ENCODE measurements at regions not wholly inside any gene's neighbourhood (a gene's known extent, or its start where the extent isn't known, plus 50 kb on each side); places are given as distances from the start of the nearest gene placed in this dataset.

DNA sequence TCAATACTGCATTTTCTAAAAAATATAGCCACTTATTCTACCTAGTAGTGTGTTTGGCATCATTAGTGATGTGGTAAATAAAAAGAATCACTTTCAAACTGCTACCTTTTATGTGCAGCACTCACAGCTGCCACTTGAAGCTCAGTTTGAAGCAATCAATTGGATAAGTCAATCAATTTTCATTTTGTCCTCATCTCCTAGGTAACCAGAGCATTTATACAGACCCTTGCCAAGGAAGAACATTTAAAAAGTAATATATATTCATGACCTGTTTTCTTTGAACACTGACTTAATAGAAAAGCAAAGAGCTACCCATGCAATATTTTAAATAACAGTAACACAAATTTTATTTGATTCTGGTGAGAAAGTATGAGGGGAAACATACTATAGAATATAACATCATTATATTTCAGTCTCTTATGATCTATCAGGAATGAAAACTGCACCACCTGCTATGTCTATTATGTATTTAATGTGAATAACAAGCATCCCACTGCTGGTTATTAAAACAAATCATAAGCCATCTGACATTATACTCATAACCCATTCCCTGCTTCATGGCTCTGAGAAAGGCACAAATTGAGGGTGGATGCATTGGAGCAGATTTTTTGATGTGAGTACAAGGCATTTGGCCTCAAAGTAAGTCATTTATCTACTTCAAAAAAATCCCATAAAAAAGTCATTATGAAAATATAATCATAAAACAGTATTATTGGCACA, 168.4 kb upstream of the C21orf91 start:
- FAIRE-seq: no peak
- no peak for DNase-seq (ENCODE audit: low spot score)

DNA sequence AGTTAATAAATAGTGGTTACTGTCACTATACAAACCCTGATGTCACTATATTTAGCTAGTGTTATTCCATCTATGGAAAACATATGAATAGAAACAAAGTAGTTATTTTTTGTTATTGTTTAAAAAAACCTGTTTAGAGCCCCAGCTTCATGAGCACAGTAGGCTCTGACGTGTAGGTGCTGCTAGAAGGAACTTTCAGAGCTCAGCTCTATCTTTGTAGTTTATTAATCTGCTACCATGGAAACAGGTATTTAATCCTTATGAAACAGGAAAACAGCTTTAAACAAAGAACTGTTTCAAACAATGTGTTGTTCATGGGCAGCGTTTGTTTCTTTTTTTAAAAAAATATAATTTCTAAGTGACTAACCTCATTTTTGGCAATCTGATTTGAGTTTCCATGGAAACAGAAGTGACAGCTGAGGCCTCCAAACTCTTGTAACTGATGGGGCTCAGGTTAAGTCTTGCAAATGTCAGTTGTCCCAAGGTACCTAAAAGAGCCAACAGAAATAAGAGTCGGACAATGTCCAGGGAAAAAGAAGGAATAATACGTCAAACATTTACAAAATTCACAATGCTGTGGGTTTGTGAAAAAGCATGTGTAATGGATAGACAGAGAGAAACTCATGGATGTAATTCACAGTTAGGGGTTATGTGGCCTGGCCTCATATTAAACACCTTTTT, 162.0 kb upstream of the C21orf91 start:
- DNase-seq (ENCODE audit: low spot score) (no peak), FAIRE-seq (no peak)

DNA sequence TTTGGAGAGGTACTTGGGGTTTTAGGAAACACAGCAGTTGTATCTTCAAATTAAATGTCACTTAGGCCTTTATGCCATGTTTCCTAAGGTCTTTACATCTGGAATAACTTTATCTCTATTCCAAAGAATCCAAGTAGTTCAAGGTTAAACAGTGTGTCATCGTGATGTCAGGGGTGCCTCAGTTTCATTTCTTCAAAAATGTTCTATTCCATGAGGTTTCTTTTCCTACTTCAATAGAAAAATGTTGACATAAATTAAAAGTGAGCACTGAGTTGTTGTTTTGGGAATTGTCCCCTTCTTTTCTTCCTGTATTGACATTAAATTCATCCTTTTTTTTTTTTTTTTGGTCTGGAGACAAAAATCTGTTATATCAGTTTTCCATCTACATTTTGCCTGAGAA, 160.6 kb upstream of the C21orf91 start:
- DNase-seq (ENCODE audit: low spot score) (no peak), FAIRE-seq (no peak)

DNA sequence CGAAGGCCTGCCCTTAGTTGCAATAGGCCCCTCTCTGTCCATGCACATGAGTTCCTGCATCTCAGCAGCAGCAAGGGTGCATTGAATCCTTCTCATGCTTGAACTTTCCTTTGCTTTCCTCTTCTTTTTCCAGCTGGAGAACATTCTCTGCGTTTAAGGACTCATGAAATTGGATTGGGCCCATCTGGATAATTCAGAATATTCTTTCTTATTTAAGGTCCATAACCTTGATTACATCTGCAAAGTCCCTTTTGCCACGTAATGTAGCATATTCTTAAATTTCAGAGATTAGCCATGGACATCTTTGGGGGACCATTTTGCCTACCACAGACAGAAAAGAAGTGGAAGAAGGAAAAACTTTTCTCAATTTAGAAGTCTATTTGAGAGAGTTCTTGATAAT, 159.7 kb upstream of the C21orf91 start:
- DNase-seq (ENCODE audit: low spot score): no peak
- no peak for FAIRE-seq

DNA sequence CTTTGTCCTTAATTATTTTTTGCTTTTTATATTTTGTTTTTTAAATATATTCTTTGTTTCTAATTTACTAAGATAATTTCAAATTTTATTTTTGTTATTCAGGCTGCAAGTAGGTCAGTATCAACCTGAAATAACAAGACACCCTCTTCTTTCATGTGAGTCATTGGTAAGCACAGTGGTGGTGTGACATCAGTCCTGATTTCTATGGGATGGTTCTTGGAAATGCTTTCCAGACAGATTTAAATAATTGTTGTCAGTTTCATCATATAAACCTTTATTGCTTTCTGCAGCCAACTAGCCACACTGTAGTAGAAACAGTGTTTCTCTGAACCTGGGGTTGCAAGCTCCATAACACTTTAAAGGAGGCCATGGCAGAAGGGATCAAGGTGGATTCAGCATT, 157.5 kb upstream of the C21orf91 start:
- DNase-seq (ENCODE audit: low spot score): no peak
- no peak for FAIRE-seq

DNA sequence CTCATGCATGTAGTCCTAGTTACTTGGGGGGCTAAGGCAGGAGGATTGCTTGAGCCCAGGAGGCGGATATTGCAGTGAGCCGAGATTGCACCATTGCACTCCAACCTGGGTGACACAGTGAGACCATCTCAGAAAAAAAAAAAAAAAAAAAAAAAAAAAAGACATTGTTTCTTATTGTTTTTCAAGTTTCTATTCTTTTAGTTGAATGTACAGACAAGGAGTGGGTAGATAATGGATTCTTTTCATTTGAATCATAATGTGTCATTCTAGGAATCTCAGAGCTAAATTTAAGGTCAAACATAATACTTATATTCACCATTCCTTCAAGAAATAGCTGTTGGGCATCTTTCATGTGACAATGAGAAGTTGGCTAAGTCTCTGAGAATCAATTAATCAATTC, 157.0 kb upstream of the C21orf91 start:
- no peak for DNase-seq (ENCODE audit: low spot score)
- no peak for FAIRE-seq

DNA sequence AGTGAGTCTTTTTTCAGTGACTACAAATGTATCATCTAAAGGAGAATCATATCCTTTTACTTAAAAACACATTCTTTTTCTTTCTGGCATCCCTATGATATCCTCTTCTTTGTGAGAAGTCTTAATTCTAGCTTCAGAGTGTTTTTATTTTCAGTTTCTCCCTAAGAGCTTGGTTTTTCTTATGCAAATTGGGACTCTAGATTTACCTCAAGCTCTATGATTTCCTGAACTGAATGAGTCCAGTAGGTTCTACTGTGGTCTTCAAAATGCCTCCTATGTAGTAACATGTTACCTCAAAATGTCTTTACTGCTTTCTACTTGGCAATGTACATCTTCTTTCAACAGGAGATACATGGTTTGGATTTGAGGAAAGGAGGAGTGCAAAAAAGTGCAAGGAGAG, 148.2 kb upstream of the C21orf91 start:
- no peak for FAIRE-seq

DNA sequence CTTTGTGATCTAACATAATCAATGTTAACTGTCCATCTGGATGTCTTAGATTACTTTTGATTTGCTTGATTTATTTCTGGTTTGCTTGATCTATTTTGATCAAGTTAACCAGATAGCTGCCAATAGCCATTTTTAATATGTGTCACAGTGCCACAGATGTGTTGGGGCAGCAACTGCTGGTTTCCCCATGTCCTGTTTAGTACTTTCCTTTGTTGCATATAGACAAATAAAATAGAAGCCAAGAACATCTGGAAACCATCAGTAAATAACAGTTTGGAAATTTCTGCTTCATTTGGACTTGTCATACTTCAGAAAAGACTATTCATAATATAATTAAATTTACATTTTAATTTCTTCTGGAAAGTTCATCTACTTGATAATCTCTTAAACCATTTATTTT, 145.6 kb upstream of the C21orf91 start:
- FAIRE-seq: no peak
- no peak for DNase-seq (ENCODE audit: low spot score)

More for the DNA sequence above, 148.2 kb upstream of the C21orf91 start:
- no peak for DNase-seq (ENCODE audit: low spot score)

DNA sequence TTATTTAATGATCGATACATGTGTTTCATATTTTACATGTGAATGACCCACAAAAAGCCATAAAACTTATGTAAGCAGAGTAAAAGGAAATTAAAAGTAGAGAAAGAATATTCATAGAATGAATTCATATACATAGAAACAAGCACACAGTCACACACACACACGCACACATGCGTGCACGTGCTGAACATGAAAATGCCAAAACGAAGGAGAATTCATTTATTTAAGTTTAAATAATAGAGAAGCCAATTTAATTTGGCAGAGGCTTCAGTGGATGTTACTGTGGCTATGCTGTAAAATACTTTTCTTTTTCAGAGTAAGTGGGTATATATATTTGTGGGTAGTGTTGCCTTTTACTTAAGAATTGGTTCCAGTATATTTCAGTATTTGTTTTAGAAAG, 145.0 kb upstream of the C21orf91 start:
- FAIRE-seq: no peak
- no peak for DNase-seq (ENCODE audit: low spot score)

DNA sequence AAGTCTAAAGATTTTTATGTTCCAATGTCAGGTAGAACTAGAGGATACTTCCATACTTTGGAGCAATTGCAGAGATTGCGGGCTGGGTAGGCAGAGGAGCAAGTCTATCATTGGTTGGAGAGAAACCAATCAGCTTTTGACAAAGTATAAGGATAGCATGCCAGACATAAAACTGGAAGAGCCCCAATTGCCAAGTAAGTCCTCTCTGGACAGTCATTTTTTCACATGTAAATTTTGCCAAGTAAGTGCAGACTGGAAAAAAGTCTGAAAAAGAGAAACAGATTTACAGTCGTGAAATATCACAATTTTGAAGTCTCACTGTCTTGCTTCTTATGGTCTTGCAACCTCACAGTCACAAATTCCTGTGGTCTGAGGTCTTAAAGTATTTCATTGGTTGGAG, 131.4 kb upstream of the C21orf91 start:
- FAIRE-seq (no peak), DNase-seq (ENCODE audit: low spot score) (no peak)

DNA sequence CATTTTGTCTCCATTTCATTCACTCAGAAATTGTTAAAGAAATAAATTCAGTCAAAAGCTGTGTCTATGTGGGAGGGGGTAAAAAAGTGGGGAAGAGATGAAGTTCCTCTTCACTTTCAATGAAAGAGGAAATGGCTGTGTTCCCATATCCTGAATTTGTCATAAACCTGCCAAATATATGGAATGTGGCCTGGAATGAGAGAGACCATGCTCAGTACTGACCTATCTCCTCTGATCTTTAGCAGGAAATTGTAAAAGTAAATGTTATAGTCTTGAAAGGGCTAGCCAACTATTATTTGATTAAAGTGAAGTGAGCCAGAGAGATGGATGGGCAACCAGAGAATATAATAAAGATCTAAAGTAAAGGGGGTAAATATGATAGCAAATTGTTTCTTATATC, 130.3 kb upstream of the C21orf91 start:
- FAIRE-seq (no peak), DNase-seq (ENCODE audit: low spot score) (no peak)

DNA sequence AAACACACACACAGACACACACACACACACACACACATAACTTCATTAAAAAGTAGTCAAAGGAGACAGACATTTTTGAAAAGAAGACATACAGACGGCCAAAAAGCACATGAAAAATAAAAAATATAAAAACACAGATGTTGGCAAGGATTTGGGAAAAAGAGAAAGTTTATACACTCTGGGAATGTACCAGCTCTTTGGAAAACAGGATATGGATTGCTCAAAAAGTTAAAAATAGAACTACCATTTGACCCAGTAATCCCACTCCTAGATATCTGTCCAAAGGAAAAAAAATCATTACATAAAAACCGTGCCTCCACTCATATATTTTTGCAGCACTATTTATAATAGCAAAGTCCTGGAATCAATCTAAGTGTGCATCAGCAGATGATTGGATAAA, 128.4 kb upstream of the C21orf91 start:
- no peak for FAIRE-seq
- DNase-seq (ENCODE audit: low spot score): no peak

DNA sequence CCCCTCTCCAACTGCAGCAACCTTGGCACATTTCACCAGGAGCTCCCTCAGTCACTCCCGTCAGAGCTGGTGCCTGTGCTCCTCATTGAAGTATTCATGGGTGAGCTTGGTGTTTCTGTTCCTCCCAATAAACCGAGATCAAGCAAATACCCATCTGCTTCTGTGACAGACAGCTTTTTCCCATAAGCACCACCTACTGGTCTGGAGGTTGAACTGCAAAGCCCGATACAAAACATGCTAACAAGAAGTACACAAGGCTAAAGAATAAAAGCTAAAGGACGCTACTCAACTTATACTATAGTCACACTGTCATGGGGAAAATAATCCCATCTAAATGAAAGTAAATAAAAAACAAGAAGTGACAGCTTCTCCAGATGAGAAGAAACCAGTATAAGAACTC, 111.9 kb upstream of the C21orf91 start:
- FAIRE-seq: no peak
- no peak for DNase-seq (ENCODE audit: low spot score)

DNA sequence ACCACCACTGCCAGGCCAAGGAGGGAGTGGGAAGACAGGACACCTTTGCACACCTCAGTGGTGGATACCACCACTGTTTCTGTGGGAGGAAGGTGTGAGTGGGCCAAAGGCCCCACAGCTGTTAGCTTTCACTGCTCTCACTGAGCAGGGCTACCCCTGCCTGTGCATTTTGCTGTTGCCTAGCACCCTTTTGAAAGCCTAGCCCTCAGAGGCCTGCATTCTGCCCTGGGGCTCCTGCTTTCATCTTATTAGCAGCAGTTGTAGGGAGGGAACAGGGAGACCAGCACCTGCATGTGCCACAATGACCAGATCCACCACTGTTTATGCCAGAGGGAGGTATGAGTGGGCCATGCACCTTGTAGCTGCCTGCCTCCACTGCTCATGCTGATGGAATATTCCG, 110.9 kb upstream of the C21orf91 start:
- DNase-seq (ENCODE audit: low spot score): no peak
- no peak for FAIRE-seq

DNA sequence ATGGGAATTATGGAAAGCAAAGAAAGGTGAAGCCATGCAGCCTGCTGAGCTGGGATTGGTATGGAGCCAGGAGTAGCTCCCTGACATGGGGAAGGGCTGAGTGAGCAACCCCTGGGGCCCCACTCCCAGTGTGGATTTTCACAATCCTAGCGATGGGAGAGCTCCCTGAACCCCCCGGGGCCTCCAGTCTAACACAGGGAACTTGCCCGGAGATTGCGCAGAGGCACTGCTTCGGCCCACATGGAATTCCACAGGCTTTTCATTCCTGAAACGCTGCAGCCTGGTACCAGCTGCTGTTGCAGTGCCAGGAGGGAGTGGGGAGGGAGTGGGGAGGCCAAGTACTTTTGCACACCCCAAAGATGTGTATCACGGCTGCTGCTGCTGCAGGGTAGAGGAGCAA, 110.4 kb upstream of the C21orf91 start:
- FAIRE-seq (no peak), DNase-seq (ENCODE audit: low spot score) (no peak)

DNA sequence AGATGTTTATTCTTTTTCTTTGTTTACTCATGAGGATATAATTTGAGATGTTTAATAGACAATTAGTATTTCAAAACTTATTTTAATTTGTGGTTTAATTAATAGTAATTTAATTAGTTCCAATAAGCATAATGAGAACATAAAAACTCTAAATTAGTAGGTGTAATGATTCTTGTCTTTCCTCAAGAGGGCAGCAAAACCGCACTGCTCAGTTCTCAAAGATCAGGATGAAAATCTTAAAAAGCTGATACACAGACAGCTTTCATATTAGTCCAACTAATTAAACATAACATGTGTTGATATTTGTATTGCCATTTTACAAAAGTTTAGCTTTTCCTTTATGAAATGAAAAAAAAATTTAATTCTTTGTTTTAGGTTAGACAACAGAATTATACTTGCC, 106.7 kb upstream of the C21orf91 start:
- FAIRE-seq: peak; percentile 62
- no peak for DNase-seq (ENCODE audit: low spot score)

DNA sequence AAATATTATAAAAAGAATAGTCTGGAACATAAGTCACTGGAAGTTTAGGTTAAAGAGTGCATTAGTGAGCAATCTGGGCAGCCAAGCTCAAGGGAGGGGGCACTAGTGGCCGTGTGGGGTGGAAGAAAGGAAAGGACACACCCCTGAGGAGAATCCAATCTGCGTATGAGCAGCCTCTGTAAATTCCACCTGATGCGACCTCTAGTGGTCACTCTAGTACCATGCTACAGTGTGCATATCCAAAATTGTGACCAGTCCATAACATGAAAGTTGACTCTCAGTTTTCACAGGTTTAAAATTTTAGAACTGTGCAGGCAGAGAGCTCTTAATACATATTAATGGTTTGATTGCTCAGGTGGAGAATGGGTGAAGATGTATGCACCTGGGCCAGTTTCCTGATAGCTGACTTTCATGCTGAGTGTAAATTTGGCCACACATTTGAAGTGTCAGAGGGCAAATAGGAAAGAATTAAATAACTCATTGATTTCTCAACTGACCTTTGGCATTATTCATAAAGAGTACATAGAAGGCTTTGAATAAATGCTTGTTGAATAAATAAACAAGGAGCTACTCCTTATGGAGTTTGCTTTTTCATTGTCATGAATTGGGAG, 105.9 kb upstream of the C21orf91 start:
- DNase-seq (ENCODE audit: low spot score): peak; percentile 52
- FAIRE-seq: peak; percentile 52

DNA sequence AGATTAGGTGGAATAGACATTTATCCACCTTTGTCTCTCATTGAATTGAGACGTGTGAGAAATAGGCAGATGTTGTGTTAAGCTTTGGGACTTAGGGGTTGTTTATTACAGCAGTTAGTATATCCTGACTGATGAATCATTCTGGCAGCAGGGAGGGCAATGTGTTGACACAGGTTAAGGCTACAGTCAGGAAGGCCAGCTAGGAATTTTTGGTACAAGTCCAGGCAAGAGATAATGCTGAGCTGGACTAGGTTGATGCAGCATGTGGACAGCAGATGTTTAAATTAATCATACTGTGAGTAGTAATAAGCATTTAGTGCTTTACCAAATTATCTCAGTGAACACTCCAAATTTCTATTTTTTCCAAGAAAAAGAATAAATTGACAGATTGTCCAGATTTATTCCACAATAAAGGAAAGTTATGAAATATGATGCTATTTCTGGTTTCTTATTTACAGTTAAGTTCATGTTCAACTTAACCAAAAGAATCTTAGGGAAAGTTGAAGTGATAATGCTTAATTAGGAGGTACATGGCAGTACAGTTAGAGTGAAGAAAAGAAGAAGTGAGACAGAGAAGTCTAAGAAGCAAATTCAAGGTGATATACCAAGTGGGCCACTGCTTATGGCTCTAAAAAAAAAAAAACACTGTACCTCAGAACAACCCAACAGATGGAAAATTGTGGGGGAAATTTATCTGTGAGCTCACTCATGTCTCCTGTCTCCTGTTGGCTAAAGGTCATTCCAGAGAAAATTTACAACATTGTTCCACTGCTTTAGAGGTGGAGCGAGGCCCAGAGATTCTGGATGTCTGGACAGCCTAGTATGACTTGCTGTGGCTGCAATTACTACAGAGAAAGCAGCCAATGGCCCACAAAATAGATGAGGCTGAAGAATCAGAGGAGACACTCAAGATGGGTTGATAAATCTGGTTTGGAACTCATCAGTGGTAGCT, 102.7 kb upstream of the C21orf91 start:
- FAIRE-seq (no peak), DNase-seq (ENCODE audit: low spot score) (no peak)

DNA sequence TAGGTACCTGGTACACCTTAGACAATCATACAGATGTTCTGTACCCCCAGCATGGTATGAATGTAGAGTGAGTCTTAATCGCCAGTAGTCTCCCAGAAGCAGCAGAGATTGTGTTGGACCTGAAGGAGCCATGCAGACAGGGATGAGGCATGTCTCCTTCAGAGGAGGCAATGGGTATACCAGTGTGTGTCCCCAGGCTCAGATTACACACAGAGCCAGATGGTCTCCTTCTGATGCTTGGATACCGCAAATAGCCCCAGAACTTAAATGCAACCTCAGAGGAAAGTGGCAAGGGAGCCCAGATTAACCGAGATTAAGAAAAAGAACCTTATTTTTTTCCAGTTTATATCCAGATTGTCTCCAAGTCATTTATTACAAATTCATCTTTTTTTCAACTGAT, 96.8 kb upstream of the C21orf91 start:
- FAIRE-seq: no peak
- no peak for DNase-seq (ENCODE audit: low spot score)

DNA sequence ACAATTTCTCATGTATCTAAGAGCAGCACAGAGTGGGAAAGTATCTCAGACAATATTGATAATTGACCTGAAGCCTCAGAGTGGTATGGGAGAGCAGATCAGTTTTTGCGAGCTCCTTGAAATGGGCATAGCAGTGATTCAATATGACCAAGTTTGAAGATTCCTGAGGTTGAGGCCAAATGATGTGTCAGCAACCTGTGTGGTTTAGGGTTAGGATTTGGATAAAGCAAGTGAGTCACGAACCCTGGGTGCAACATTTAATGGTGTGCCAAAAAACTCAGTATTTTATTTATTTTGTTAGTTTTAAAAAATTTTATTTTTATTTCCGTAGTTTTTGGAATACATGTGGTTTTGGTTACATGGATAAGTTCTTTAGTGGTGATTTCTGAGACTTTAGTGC, 92.5 kb upstream of the C21orf91 start:
- DNase-seq (ENCODE audit: low spot score): no peak
- FAIRE-seq: no peak

DNA sequence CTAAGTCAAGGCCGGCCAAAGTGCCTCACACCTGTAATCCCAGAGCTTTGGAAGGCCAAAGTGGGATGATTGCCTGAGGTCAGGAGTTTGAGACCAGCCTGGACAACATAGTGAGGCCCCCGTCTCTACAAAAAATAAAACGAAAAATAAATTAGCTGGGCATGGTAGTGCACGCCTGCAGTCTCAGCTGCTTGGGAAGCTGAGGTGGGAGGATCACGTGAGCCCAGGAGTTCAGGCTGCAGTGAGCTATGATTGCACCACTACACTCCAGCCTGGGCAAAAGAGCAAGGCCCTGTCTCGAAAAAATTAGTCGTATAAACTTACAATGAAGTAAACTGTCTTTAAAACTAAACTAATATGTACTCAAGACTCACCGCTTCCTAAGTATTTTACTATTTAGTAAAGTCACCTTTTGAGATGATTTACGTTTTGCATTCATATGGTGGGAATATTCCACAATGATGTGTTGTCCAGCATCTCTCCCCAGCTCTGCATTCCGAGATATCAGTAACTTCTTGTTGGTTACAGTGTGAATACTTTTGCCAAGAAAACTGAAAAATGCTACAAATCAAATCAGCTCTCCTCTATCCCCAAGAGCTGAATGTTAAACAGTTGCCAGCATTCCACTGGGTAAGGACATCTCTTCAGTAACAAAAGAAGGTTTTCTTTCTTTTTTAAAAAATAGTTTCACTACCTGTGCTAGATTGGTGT, 84.9 kb upstream of the C21orf91 start:
- FAIRE-seq (no peak), DNase-seq (ENCODE audit: low spot score) (no peak)

All from RCC 7860 (cell line).